H1 (cell line): ENCODE measurements at regions not wholly inside any gene's neighbourhood (a gene's known extent, or its start where the extent isn't known, plus 50 kb on each side); places are given as distances from the start of the nearest gene placed in this dataset.

ENCODE experiments used
- CHD2 ChIP-seq: IDR thresholded peaks from 2 replicates; pipeline ENCODE4 v1.6.1; 2012; ENCODE audit warnings: low read length, improper control_type of control experiment
- CHD7 ChIP-seq: fragments of 300-600 bp; sonication (generic); IDR thresholded peaks from 2 replicates; pipeline ENCODE4 v1.7.1; 2012; ENCODE audit warnings: low read length, moderate library complexity, mild to moderate bottlenecking, inconsistent platforms; ENCODE audit not compliant: insufficient replicate concordance
- GABPA ChIP-seq: IDR thresholded peaks from 2 replicates; pipeline ENCODE4 v1.6.1; 2011; ENCODE audit warnings: mild to moderate bottlenecking, low read length, moderate library complexity, borderline replicate concordance; ENCODE audit not compliant: insufficient read depth
- RFX5 ChIP-seq: IDR thresholded peaks from 2 replicates; pipeline ENCODE4 v1.6.1; 2011; ENCODE audit warnings: low read depth, low read length, improper control_type of control experiment, borderline replicate concordance
- RXRA ChIP-seq: IDR thresholded peaks from 2 replicates; pipeline ENCODE4 v1.6.1; 2011; ENCODE audit warnings: low read depth, mild to moderate bottlenecking, low read length, moderate library complexity; ENCODE audit not compliant: insufficient read depth
- TF ChIP-seq, protein P1 (sequence below), 3 experiments: IDR thresholded peaks; 1 replicate in 2 of 3; 2 replicates in 1 of 3; pipeline versions ENCODE4 v1.5.1 to v1.6.1; 2011; ENCODE audit warnings: low read length in 3 of 3, mild to moderate bottlenecking in 3 of 3, inconsistent platforms in 2 of 3, low read depth in 1 of 3, moderate library complexity in 1 of 3; ENCODE audit not compliant: insufficient read depth in 1 of 3; ENCODE audit errors: control extremely low read depth in 1 of 3

DNA sequence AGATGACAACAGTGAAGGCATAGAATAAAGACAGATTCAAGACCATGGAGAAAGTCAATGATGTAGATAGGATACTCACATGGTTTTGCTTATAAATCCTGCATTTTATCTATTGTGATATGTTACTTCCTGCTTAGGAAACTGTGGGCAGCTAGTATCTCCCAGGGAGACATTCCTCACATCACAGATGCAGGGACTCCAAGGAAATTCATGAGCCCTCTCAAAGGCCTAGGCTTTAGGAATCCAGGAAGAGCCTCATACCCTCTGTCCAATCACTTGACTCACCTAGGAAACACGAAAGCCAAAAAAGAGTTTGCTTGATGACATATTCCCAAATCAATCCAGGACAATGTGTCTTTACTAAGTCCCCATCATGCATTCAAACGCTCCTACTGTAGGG, 247.8 kb upstream of the KLHL29 start (continued):
- TF ChIP-seq CHD7 (no peak), CHD2 (no peak), RFX5 (no peak), GABPA (no peak), RXRA (no peak)
- TF ChIP-seq, protein P1, sequence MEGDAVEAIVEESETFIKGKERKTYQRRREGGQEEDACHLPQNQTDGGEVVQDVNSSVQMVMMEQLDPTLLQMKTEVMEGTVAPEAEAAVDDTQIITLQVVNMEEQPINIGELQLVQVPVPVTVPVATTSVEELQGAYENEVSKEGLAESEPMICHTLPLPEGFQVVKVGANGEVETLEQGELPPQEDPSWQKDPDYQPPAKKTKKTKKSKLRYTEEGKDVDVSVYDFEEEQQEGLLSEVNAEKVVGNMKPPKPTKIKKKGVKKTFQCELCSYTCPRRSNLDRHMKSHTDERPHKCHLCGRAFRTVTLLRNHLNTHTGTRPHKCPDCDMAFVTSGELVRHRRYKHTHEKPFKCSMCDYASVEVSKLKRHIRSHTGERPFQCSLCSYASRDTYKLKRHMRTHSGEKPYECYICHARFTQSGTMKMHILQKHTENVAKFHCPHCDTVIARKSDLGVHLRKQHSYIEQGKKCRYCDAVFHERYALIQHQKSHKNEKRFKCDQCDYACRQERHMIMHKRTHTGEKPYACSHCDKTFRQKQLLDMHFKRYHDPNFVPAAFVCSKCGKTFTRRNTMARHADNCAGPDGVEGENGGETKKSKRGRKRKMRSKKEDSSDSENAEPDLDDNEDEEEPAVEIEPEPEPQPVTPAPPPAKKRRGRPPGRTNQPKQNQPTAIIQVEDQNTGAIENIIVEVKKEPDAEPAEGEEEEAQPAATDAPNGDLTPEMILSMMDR (IDR thresholded peaks at IDR 0.05; ENCODE audit: control extremely low read depth in 1 of 3, insufficient read depth in 1 of 3, low read depth in 1 of 3, low read length in 3 of 3) = no peak
